B cell (primary cell): ENCODE measurements at regions not wholly inside any gene's neighbourhood (a gene's known extent, or its start where the extent isn't known, plus 50 kb on each side); places are given as distances from the start of the nearest gene placed in this dataset.
"Not testable (repeated sequence)": the region's sequence is repeated elsewhere in the genome, so short reads cannot be mapped to it uniquely, and the experiment has no call there.

Experiments used
- CTCF ChIP-seq: fragments of 200-600 bp; IDR thresholded peaks from one replicate; pipeline ENCODE4 v1.8.0; 2022; ENCODE audit warnings: antibody characterized with exemption, mild to moderate bottlenecking
- EZH2 ChIP-seq: IDR thresholded peaks from 2 replicates; pipeline ENCODE4 v1.6.1; 2012; ENCODE audit warnings: borderline replicate concordance, low read depth, mild to moderate bottlenecking, moderate library complexity, low read length; ENCODE audit not compliant: insufficient read depth, poor library complexity, severe bottlenecking

DNA sequence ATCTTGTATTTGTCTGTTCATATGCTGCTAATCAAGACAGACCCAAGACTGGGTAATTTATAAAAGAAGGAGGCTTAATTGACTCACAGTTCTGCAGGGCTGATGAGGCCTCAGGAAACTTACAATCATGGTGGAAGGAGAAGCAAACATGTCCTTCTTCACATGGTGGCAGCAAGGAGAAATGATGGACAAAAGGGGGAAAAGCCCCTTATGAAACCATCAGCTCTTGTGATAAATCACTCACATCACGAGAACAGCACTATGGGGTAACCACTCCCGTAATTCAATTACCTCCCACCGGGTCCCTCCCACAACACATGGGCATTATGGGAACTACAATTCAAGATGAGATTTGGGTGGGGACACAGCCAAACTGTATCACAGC is 117.0 kb downstream of the TTC6 start:
- TF ChIP-seq CTCF, EZH2: not testable (repeated sequence)
